ENCODE measurements at regions not wholly inside any gene's neighbourhood (a gene's known extent, or its start where the extent isn't known, plus 50 kb on each side); places are given as distances from the start of the nearest gene placed in this dataset.

GRCh38 chr11:104433751-104434150, 269.8 kb upstream of the PDGFD start:
- no peak for TF ChIP-seq CTCF (conservative IDR thresholded peaks at IDR 0.05; ENCODE audit: low read depth, low read length)
- TF ChIP-seq RCOR1 (IDR thresholded peaks at IDR 0.05; ENCODE audit: insufficient replicate concordance, low read length), result no peak
- no peak for TF ChIP-seq POLR2A (IDR thresholded peaks at IDR 0.05; ENCODE audit: low read depth, low read length)
- no peak for TF ChIP-seq MAZ (IDR thresholded peaks at IDR 0.05; ENCODE audit: borderline replicate concordance, low read depth, low read length)
- no peak for TF ChIP-seq RFX5 (IDR thresholded peaks at IDR 0.05; ENCODE audit: low read depth, low read length)
- no peak for TF ChIP-seq SMC3 (IDR thresholded peaks at IDR 0.05; ENCODE audit: low read depth, low read length)
- TF ChIP-seq CEBPB (IDR thresholded peaks at IDR 0.05; ENCODE audit: low read depth, low read length), result no peak
- no peak for TF ChIP-seq RAD21 (IDR thresholded peaks at IDR 0.05; ENCODE audit: low read length)
- no peak for TF ChIP-seq CHD1 (IDR thresholded peaks at IDR 0.05; ENCODE audit: low read depth, low read length)
- no peak for TF ChIP-seq BHLHE40 (IDR thresholded peaks at IDR 0.05; ENCODE audit: low read depth, low read length)
- no peak for TF ChIP-seq MAFK (IDR thresholded peaks at IDR 0.05; ENCODE audit: low read depth, low read length)
- TF ChIP-seq ELK1 (IDR thresholded peaks at IDR 0.05; ENCODE audit: borderline replicate concordance, low read depth, low read length), result no peak

Measured in IMR-90 (cell line).